Loucy (cell line): ENCODE measurements at regions not wholly inside any gene's neighbourhood (a gene's known extent, or its start where the extent isn't known, plus 50 kb on each side); places are given as distances from the start of the nearest gene placed in this dataset.

Experiments
- H2AFZ ChIP-seq: fragments of 200-600 bp; sonication (generic); 2 replicates; pipeline ENCODE4 v1.6.0; 2016; ENCODE audit warnings: antibody characterized with exemption, mild to moderate bottlenecking, low read length, moderate library complexity
- H3F3A ChIP-seq: fragments of 200-600 bp; 2 replicates; pipeline ENCODE4 v1.6.0; 2016; ENCODE audit warnings: antibody characterized with exemption, low read depth, mild to moderate bottlenecking
- H3K27me3 ChIP-seq: fragments of 200-600 bp; sonication (generic); 2 replicates; pipeline ENCODE4 v1.6.1; 2014; ENCODE audit warnings: low read length, mild to moderate bottlenecking; ENCODE audit not compliant: insufficient read depth, poor library complexity, severe bottlenecking
- H3K36me3 ChIP-seq: fragments of 200-600 bp; sonication (generic); 2 replicates; pipeline ENCODE4 v1.6.1; 2016; ENCODE audit warnings: low read length; ENCODE audit not compliant: insufficient read depth
- H3K4me1 ChIP-seq: fragments of 200-600 bp; sonication (generic); 2 replicates; pipeline ENCODE4 v1.5.1; 2014; ENCODE audit warnings: low read length, mild to moderate bottlenecking; ENCODE audit not compliant: insufficient read depth, poor library complexity, severe bottlenecking
- H3K4me2 ChIP-seq: fragments of 200-600 bp; sonication (generic); 2 replicates; pipeline ENCODE4 v1.6.0; 2014; ENCODE audit warnings: antibody characterized with exemption, low read length, low read depth, mild to moderate bottlenecking; ENCODE audit not compliant: poor library complexity, severe bottlenecking
- H3K4me3 ChIP-seq: fragments of 200-600 bp; sonication (generic); 2 replicates; pipeline ENCODE4 v1.5.1; 2014; ENCODE audit warnings: low read length, mild to moderate bottlenecking, mixed read lengths; ENCODE audit not compliant: poor library complexity, severe bottlenecking
- H3K79me2 ChIP-seq: fragments of 200-600 bp; sonication (generic); 2 replicates; pipeline ENCODE4 v1.6.1; 2014; ENCODE audit warnings: low read length; ENCODE audit not compliant: insufficient read depth
- H3K9ac ChIP-seq: fragments of 200-600 bp; sonication (generic); 2 replicates; pipeline ENCODE4 v1.6.0; 2014; ENCODE audit warnings: mild to moderate bottlenecking, low read depth, low read length, moderate library complexity; ENCODE audit not compliant: poor library complexity, severe bottlenecking
- H3K9me2 ChIP-seq: fragments of 200-600 bp; sonication (generic); replicated peaks from 2 replicates; pipeline ENCODE4 v1.6.1; 2016; ENCODE audit warnings: low read depth, low read length, mixed read lengths
- H3K9me3 ChIP-seq: fragments of 200-600 bp; sonication (generic); 2 replicates; pipeline ENCODE4 v1.6.1; 2014; ENCODE audit warnings: mild to moderate bottlenecking, antibody characterized with exemption, low read length, low read depth; ENCODE audit not compliant: insufficient read depth
- H4K20me1 ChIP-seq: fragments of 200-600 bp; sonication (generic); 2 replicates; pipeline ENCODE4 v1.6.0; 2014; ENCODE audit warnings: antibody characterized with exemption, low read length, mild to moderate bottlenecking; ENCODE audit not compliant: insufficient read depth, poor library complexity, severe bottlenecking
- EZH2phosphoT487 ChIP-seq: fragments of 200-600 bp; IDR thresholded peaks from 2 replicates; pipeline ENCODE4 v1.6.1; 2018; ENCODE audit warnings: antibody characterized with exemption, mild to moderate bottlenecking, moderate library complexity, borderline replicate concordance
- TF ChIP-seq, protein P1 (sequence below): fragments of 200-600 bp; sonication (generic); conservative IDR thresholded peaks from 2 replicates; pipeline ENCODE4 v1.5.1; 2014; ENCODE audit warnings: mild to moderate bottlenecking, antibody characterized with exemption, low read length

- no peak overlapping the region for H2AFZ ChIP-seq
- peaks cover 9% of the 10 kb centered on the region for H3K4me1 ChIP-seq
- no peaks in the 10 kb centered on the region for H3K27me3 ChIP-seq
- no peaks in the 10 kb centered on the region for H3F3A ChIP-seq
- H3K4me2 ChIP-seq = no peak overlapping the region
- no peaks in the 10 kb centered on the region for H3K9me2 ChIP-seq
- no peaks in the 10 kb centered on the region for H4K20me1 ChIP-seq
- no peaks in the 10 kb centered on the region for H3K36me3 ChIP-seq
- no peaks in the 10 kb centered on the region for H3K9me3 ChIP-seq
- no peak overlapping the region for H3K4me3 ChIP-seq
- H3K79me2 ChIP-seq = no peaks in the 10 kb centered on the region
- TF ChIP-seq, protein P1, sequence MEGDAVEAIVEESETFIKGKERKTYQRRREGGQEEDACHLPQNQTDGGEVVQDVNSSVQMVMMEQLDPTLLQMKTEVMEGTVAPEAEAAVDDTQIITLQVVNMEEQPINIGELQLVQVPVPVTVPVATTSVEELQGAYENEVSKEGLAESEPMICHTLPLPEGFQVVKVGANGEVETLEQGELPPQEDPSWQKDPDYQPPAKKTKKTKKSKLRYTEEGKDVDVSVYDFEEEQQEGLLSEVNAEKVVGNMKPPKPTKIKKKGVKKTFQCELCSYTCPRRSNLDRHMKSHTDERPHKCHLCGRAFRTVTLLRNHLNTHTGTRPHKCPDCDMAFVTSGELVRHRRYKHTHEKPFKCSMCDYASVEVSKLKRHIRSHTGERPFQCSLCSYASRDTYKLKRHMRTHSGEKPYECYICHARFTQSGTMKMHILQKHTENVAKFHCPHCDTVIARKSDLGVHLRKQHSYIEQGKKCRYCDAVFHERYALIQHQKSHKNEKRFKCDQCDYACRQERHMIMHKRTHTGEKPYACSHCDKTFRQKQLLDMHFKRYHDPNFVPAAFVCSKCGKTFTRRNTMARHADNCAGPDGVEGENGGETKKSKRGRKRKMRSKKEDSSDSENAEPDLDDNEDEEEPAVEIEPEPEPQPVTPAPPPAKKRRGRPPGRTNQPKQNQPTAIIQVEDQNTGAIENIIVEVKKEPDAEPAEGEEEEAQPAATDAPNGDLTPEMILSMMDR = no peak
- no peak for TF ChIP-seq EZH2phosphoT487
- H3K9ac ChIP-seq = no peak overlapping the region
Measured at GRCh38 chr3:112736386-112736785, 95.4 kb upstream of the CCDC80 start.

- Histone ChIP-seq H3K36me3 (no peaks in the 10 kb centered on the region), H3K4me1 (peaks cover 9% of the 10 kb centered on the region), H3K27me3 (no peaks in the 10 kb centered on the region), H4K20me1 (no peaks in the 10 kb centered on the region), H3F3A (no peaks in the 10 kb centered on the region), H2AFZ (no peak overlapping the region), H3K4me2 (no peak overlapping the region), H3K9ac (no peak overlapping the region), H3K9me2 (no peaks in the 10 kb centered on the region), H3K4me3 (no peak overlapping the region), H3K79me2 (no peaks in the 10 kb centered on the region), H3K9me3 (no peaks in the 10 kb centered on the region)
- TF ChIP-seq, protein P1 = no peak
- TF ChIP-seq EZH2phosphoT487 = no peak
Measured at GRCh38 chr3:112735926-112736325, 95.0 kb upstream of the CCDC80 start.

DNA sequence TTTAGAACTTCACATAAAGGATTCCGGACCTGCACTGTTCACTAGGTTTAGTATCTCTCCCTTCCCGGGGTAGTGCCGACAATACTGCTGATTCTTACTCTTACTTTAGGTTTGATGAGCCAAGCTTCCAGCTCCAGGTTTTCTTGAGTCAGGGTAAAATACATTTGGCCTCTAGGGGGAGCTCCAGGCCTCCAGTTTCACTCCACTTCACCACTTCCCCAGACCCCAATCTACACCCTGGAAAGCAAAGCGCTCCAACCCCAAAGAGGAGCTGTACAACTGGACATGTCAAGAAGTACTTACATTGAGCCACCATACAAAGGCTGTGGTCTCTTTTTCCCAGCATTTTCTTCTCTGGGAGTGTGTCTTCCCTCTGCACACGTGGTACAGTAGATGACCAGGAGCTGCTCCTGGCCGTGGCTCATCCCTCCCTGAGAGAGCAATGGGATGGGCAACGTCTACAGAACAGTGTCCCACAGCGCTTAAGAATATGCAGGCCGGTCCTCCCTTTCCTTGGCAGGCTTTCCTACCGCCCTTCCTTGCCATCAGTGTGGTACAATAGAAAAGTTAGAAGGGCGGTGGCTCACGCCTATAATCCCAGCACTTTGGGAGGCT, 93.9 kb upstream of the CCDC80 start:
- Histone ChIP-seq H3K4me3 (no peak overlapping the region), H3K27me3 (no peaks in the 10 kb centered on the region), H3K4me2 (no peak overlapping the region), H3F3A (no peaks in the 10 kb centered on the region), H2AFZ (no peak overlapping the region), H3K4me1 (peaks cover 6% of the 10 kb centered on the region), H3K9me3 (no peaks in the 10 kb centered on the region), H3K9me2 (no peaks in the 10 kb centered on the region), H4K20me1 (no peaks in the 10 kb centered on the region), H3K9ac (no peak overlapping the region), H3K36me3 (no peaks in the 10 kb centered on the region), H3K79me2 (no peaks in the 10 kb centered on the region)
- TF ChIP-seq EZH2phosphoT487 = no peak
- TF ChIP-seq, protein P1 = peak; percentile 87
